H7 (cell line): ENCODE measurements at regions not wholly inside any gene's neighbourhood (a gene's known extent, or its start where the extent isn't known, plus 50 kb on each side); places are given as distances from the start of the nearest gene placed in this dataset.

ENCODE experiments used
- DNase-seq: peaks from one replicate; pipeline ENCODE4 v3.0.0; 2012
- H3K27me3 ChIP-seq: 2 replicates; pipeline ENCODE4 v1.6.0; 2011; ENCODE audit warnings: mild to moderate bottlenecking, low read length; ENCODE audit not compliant: control insufficient read depth, insufficient read depth
- H3K36me3 ChIP-seq: replicated peaks from 2 replicates; pipeline ENCODE4 v1.5.1; 2011; ENCODE audit warnings: low read length; ENCODE audit not compliant: control insufficient read depth, insufficient read depth
- H3K4me3 ChIP-seq: 2 replicates; pipeline ENCODE4 v1.5.1; 2011; ENCODE audit warnings: low read depth, mild to moderate bottlenecking, control low read depth, low read length, moderate library complexity; ENCODE audit not compliant: insufficient read depth

GRCh38 chr3:150317469-150317868, 90.6 kb upstream of the TSC22D2 start:
- no peak overlapping the region for H3K4me3 ChIP-seq

GRCh38 chr3:150315721-150316120, 92.4 kb upstream of the TSC22D2 start:
- H3K27me3 ChIP-seq, result no peaks in the 10 kb centered on the region
- no peak overlapping the region for H3K4me3 ChIP-seq
- no peaks in the 10 kb centered on the region for H3K36me3 ChIP-seq
- DNase-seq, result no peak

More at GRCh38 chr3:150317469-150317868, 90.6 kb upstream of the TSC22D2 start:
- no peak for DNase-seq
- no peaks in the 10 kb centered on the region for H3K27me3 ChIP-seq
- H3K36me3 ChIP-seq, result no peaks in the 10 kb centered on the region

- Histone ChIP-seq H3K36me3 (no peaks in the 10 kb centered on the region), H3K27me3 (no peaks in the 10 kb centered on the region), H3K4me3 (no peak overlapping the region)
- no peak for DNase-seq
Measured at GRCh38 chr3:150314248-150315004, 93.7 kb upstream of the TSC22D2 start.

GRCh38 chr3:150312018-150312657, 96.0 kb upstream of the TSC22D2 start:
- Histone ChIP-seq H3K27me3 (no peaks in the 10 kb centered on the region), H3K36me3 (no peaks in the 10 kb centered on the region), H3K4me3 (no peak overlapping the region)
- DNase-seq, result no peak

GRCh38 chr3:150311156-150311555, 96.9 kb upstream of the TSC22D2 start:
- Histone ChIP-seq H3K27me3 (no peaks in the 10 kb centered on the region), H3K36me3 (no peaks in the 10 kb centered on the region), H3K4me3 (no peak overlapping the region)
- DNase-seq, result no peak

- no peak for DNase-seq
- Histone ChIP-seq H3K36me3 (no peaks in the 10 kb centered on the region), H3K4me3 (no peak overlapping the region), H3K27me3 (no peaks in the 10 kb centered on the region)
Measured at GRCh38 chr3:150309557-150309956, 98.5 kb upstream of the TSC22D2 start.

- Histone ChIP-seq H3K36me3 (no peaks in the 10 kb centered on the region), H3K4me3 (no peak overlapping the region), H3K27me3 (no peaks in the 10 kb centered on the region)
- DNase-seq, result no peak
Measured at GRCh38 chr3:150309257-150309542, 98.9 kb upstream of the TSC22D2 start.

- H3K27me3 ChIP-seq, result no peaks in the 10 kb centered on the region
- DNase-seq, result no peak
- no peaks in the 10 kb centered on the region for H3K36me3 ChIP-seq
- no peak overlapping the region for H3K4me3 ChIP-seq
Measured at GRCh38 chr3:150308481-150309256, 99.4 kb upstream of the TSC22D2 start.

GRCh38 chr3:150308037-150308319, 100.1 kb upstream of the TSC22D2 start:
- Histone ChIP-seq H3K36me3 (no peaks in the 10 kb centered on the region), H3K4me3 (no peak overlapping the region), H3K27me3 (no peaks in the 10 kb centered on the region)
- no peak for DNase-seq

GRCh38 chr3:150307311-150308036, 100.6 kb upstream of the TSC22D2 start:
- no peak for DNase-seq
- H3K36me3 ChIP-seq, result no peaks in the 10 kb centered on the region
- H3K4me3 ChIP-seq, result no peak overlapping the region
- no peaks in the 10 kb centered on the region for H3K27me3 ChIP-seq

- Histone ChIP-seq H3K36me3 (no peaks in the 10 kb centered on the region), H3K27me3 (no peaks in the 10 kb centered on the region), H3K4me3 (no peak overlapping the region)
- no peak for DNase-seq
Measured at GRCh38 chr3:150306906-150307305, 101.2 kb upstream of the TSC22D2 start.

- DNase-seq, result no peak
- Histone ChIP-seq H3K4me3 (no peak overlapping the region), H3K36me3 (no peaks in the 10 kb centered on the region), H3K27me3 (no peaks in the 10 kb centered on the region)
Measured at GRCh38 chr3:150306083-150306482, 102.0 kb upstream of the TSC22D2 start.

GRCh38 chr3:150303768-150304167, 104.3 kb upstream of the TSC22D2 start:
- DNase-seq, result no peak
- no peaks in the 10 kb centered on the region for H3K27me3 ChIP-seq
- no peaks in the 10 kb centered on the region for H3K36me3 ChIP-seq
- H3K4me3 ChIP-seq, result no peak overlapping the region

- DNase-seq, result no peak
- Histone ChIP-seq H3K4me3 (no peak overlapping the region), H3K27me3 (no peaks in the 10 kb centered on the region), H3K36me3 (no peaks in the 10 kb centered on the region)
Measured at GRCh38 chr3:150302246-150302645, 105.9 kb upstream of the TSC22D2 start.
